OCI-LY3 (cell line): ENCODE measurements at regions not wholly inside any gene's neighbourhood (a gene's known extent, or its start where the extent isn't known, plus 50 kb on each side); places are given as distances from the start of the nearest gene placed in this dataset.

Source experiments
- H2AFZ ChIP-seq: fragments of 200-600, 300-600 bp; shearing (Covaris generic); 2 replicates; pipeline ENCODE4 v1.6.0; 2014; ENCODE audit warnings: antibody characterized with exemption, low read depth, low read length
- H3K27ac ChIP-seq: fragments of 200-600, 300-600 bp; sonication (generic); 2 replicates; pipeline ENCODE4 v1.5.1; 2014; ENCODE audit warnings: mild to moderate bottlenecking, low read length, moderate library complexity, mixed read lengths
- H3K27me3 ChIP-seq: fragments of 200-600, 300-600 bp; sonication (generic); 2 replicates; pipeline ENCODE4 v1.6.1; 2014; ENCODE audit warnings: low read depth, low read length, mixed read lengths
- H3K36me3 ChIP-seq: fragments of 200-600, 300-600 bp; sonication (generic); replicated peaks from 2 replicates; pipeline ENCODE3; 2014; ENCODE audit warnings: low read depth, low read length, mixed read lengths
- H3K4me1 ChIP-seq: fragments of 300-600, 200-600 bp; sonication (generic); 2 replicates; pipeline ENCODE4 v1.6.1; 2014; ENCODE audit warnings: low read length, mixed read lengths
- H3K4me2 ChIP-seq: fragments of 200-600, 300-600 bp; sonication (generic); 2 replicates; pipeline ENCODE4 v1.6.1; 2014; ENCODE audit warnings: low read length, mixed read lengths
- H3K4me3 ChIP-seq: fragments of 300-600, 200-600 bp; sonication (generic); 2 replicates; pipeline ENCODE4 v1.5.1; 2014; ENCODE audit warnings: antibody characterized with exemption, mild to moderate bottlenecking, low read length, moderate library complexity
- H3K79me2 ChIP-seq: fragments of 300-600, 200-600 bp; shearing (Covaris generic); 2 replicates; pipeline ENCODE4 v1.6.1; 2014; ENCODE audit warnings: mild to moderate bottlenecking, low read length, mixed read lengths
- H3K9ac ChIP-seq: fragments of 300-600, 200-600 bp; shearing (Covaris generic); 2 replicates; pipeline ENCODE4 v1.6.0; 2014; ENCODE audit warnings: mild to moderate bottlenecking, low read length, moderate library complexity
- H3K9me3 ChIP-seq: fragments of 200-600, 300-600 bp; shearing (Covaris generic); 2 replicates; pipeline ENCODE4 v1.6.1; 2014; ENCODE audit warnings: low read length, mixed read lengths; ENCODE audit not compliant: insufficient read depth
- H4K20me1 ChIP-seq: fragments of 200-600, 300-600 bp; sonication (generic); 2 replicates; pipeline ENCODE4 v1.6.1; 2016; ENCODE audit warnings: low read length, mixed read lengths; ENCODE audit not compliant: insufficient read depth
- CTCF ChIP-seq: fragments of 200-600, 300-600 bp; sonication (generic); IDR thresholded peaks from 2 replicates; pipeline ENCODE4 v1.5.1; 2014; ENCODE audit warnings: antibody characterized with exemption, low read length, low read depth
- EZH2phosphoT487 ChIP-seq: fragments of 200-600 bp; shearing (Covaris generic); IDR thresholded peaks from 2 replicates; pipeline ENCODE4 v1.6.1; 2018; ENCODE audit warnings: antibody characterized with exemption, mixed run types, low read depth

- Histone ChIP-seq H3K36me3 (no peaks in the 10 kb centered on the region), H3K9ac (peak overlapping the region; percentile 90), H3K79me2 (no peaks in the 10 kb centered on the region), H3K27me3 (no peaks in the 10 kb centered on the region), H2AFZ (peak overlapping the region; percentile 90; the same call in 1 of the 2 replicates), H3K4me3 (peak overlapping the region; percentile 81), H3K4me2 (peak overlapping the region; percentile 85), H3K4me1 (peaks cover 11% of the 10 kb centered on the region), H3K27ac (peak overlapping the region; percentile 51), H3K9me3 (no peaks in the 10 kb centered on the region), H4K20me1 (no peaks in the 10 kb centered on the region)
- no peak for TF ChIP-seq CTCF
- TF ChIP-seq EZH2phosphoT487: no peak
Observed at GRCh38 chr2:118186858-118187254, 98.6 kb downstream of the INSIG2 start.

GRCh38 chr2:118186110-118186857 is 98.0 kb downstream of the INSIG2 start:
- peak overlapping the region; percentile 85 for H3K4me2 ChIP-seq
- TF ChIP-seq CTCF (no peak), EZH2phosphoT487 (no peak)
- H3K9me3 ChIP-seq: no peaks in the 10 kb centered on the region
- H3K4me1 ChIP-seq: peaks cover 11% of the 10 kb centered on the region
- H4K20me1 ChIP-seq: no peaks in the 10 kb centered on the region
- H3K27me3 ChIP-seq: no peaks in the 10 kb centered on the region
- peak overlapping the region; percentile 90 for H3K9ac ChIP-seq
- H3K79me2 ChIP-seq: no peaks in the 10 kb centered on the region
- no peaks in the 10 kb centered on the region for H3K36me3 ChIP-seq
- peak overlapping the region; percentile 74 for H3K27ac ChIP-seq
- H2AFZ ChIP-seq: peak overlapping the region; percentile 90
- peak overlapping the region; percentile 81 for H3K4me3 ChIP-seq

GRCh38 chr2:118185210-118186109 is 97.2 kb downstream of the INSIG2 start:
- H3K27me3 ChIP-seq: no peaks in the 10 kb centered on the region
- H2AFZ ChIP-seq: peak overlapping the region; percentile 58
- H3K9ac ChIP-seq: peak overlapping the region; percentile 90
- no peaks in the 10 kb centered on the region for H3K9me3 ChIP-seq
- TF ChIP-seq EZH2phosphoT487 (no peak), CTCF (peak; percentile 39)
- H4K20me1 ChIP-seq: no peaks in the 10 kb centered on the region
- H3K27ac ChIP-seq: peak overlapping the region; percentile 74
- no peaks in the 10 kb centered on the region for H3K36me3 ChIP-seq
- H3K79me2 ChIP-seq: no peaks in the 10 kb centered on the region
- peak overlapping the region; percentile 81 for H3K4me3 ChIP-seq
- peak overlapping the region; percentile 85 for H3K4me2 ChIP-seq
- H3K4me1 ChIP-seq: peaks cover 11% of the 10 kb centered on the region

DNA sequence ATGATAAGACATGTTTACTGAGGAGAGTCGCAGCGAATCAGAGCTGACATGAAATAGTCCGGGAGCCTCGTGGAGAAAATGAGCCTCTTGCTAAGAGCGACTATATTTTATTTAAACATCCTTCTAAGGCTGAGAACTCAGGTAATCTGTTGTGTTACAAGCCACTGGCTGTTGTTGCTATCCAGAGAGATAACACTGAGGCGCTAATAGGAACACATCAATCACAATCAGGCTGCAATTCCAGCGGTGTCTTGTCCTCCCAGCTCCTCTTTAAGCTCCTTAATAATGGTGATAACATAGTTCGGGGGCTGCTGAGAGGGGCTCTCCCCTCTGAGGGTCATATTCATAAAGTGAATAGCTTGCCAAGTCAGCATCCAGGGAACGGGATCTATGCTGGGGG is 95.1 kb downstream of the INSIG2 start:
- Histone ChIP-seq H3K4me3 (no peak overlapping the region), H3K36me3 (no peaks in the 10 kb centered on the region), H3K27ac (no peak overlapping the region), H2AFZ (no peak overlapping the region), H3K4me1 (peaks cover 11% of the 10 kb centered on the region), H3K4me2 (no peak overlapping the region), H4K20me1 (no peaks in the 10 kb centered on the region), H3K9me3 (no peaks in the 10 kb centered on the region), H3K9ac (no peak overlapping the region), H3K27me3 (no peaks in the 10 kb centered on the region), H3K79me2 (no peaks in the 10 kb centered on the region)
- TF ChIP-seq EZH2phosphoT487 (no peak), CTCF (no peak)
